Globus pallidus (tissue), 1 donor: ENCODE measurements at regions not wholly inside any gene's neighbourhood (a gene's known extent, or its start where the extent isn't known, plus 50 kb on each side); places are given as distances from the start of the nearest gene placed in this dataset.

Experiments
- DNase-seq: peaks from one replicate; pipeline ENCODE4 v3.0.0-alpha.2; 2015; ENCODE audit warnings: low spot score

GRCh38 chr2:236317938-236318396 is 53.8 kb upstream of the ASB18 start:
- no peak for DNase-seq

GRCh38 chr2:236318401-236318800 is 54.2 kb upstream of the ASB18 start:
- no peak for DNase-seq

- DNase-seq = no peak
Observed at GRCh38 chr2:236319036-236319435, 54.8 kb upstream of the ASB18 start.

GRCh38 chr2:236321415-236321814 is 57.2 kb upstream of the ASB18 start:
- peak; percentile 92 for DNase-seq

- DNase-seq = no peak
Observed at GRCh38 chr2:236333417-236334121, 69.4 kb upstream of the ASB18 start.

GRCh38 chr2:236334122-236334876 is 70.1 kb upstream of the ASB18 start:
- no peak for DNase-seq

- DNase-seq = no peak
Observed at GRCh38 chr2:236335696-236336574, 71.7 kb upstream of the ASB18 start.

- DNase-seq = no peak
Observed at GRCh38 chr2:236336575-236337464, 72.6 kb upstream of the ASB18 start.

- DNase-seq = no peak
Observed at GRCh38 chr2:236337465-236338325, 73.5 kb upstream of the ASB18 start.

- DNase-seq = no peak
Observed at GRCh38 chr2:236338495-236339184, 74.4 kb upstream of the ASB18 start.

- DNase-seq = no peak
Observed at GRCh38 chr2:236340251-236340650, 76.0 kb upstream of the ASB18 start.

- no peak for DNase-seq
Observed at GRCh38 chr2:236341067-236341466, 76.9 kb upstream of the ASB18 start.

GRCh38 chr2:236341721-236342120 is 77.5 kb upstream of the ASB18 start:
- peak; percentile 79 for DNase-seq

GRCh38 chr2:236342507-236342906 is 78.3 kb upstream of the ASB18 start:
- DNase-seq = no peak

- no peak for DNase-seq
Observed at GRCh38 chr2:236342951-236343350, 78.7 kb upstream of the ASB18 start.

GRCh38 chr2:236343400-236344161 is 79.4 kb upstream of the ASB18 start:
- peak; percentile 55 for DNase-seq

- no peak for DNase-seq
Observed at GRCh38 chr2:236344446-236344845, 80.2 kb upstream of the ASB18 start.

GRCh38 chr2:236345081-236345714 is 81.0 kb upstream of the ASB18 start:
- no peak for DNase-seq

- DNase-seq = no peak
Observed at GRCh38 chr2:236346366-236346765, 82.2 kb upstream of the ASB18 start.
